Fibroblast of lung (primary cell): ENCODE measurements at regions not wholly inside any gene's neighbourhood (a gene's known extent, or its start where the extent isn't known, plus 50 kb on each side); places are given as distances from the start of the nearest gene placed in this dataset.

Experiments
- DNase-seq, 2 donors: peaks; one replicate each; pipeline versions ENCODE4 v3.0.0 to v3.0.0-alpha.2; 2010; ENCODE audit warnings: low read depth in 2 of 2
- H2AFZ ChIP-seq: 2 replicates; pipeline ENCODE4 v1.5.1; 2012; ENCODE audit warnings: low read length, control low read depth, inconsistent platforms
- H3K27ac ChIP-seq: 2 replicates; pipeline ENCODE4 v1.5.1; 2011; ENCODE audit warnings: low read length, control low read depth; ENCODE audit not compliant: insufficient read depth
- H3K27me3 ChIP-seq: 2 replicates; pipeline ENCODE4 v1.5.1; 2011; ENCODE audit warnings: mild to moderate bottlenecking, low read length; ENCODE audit not compliant: control insufficient read depth, insufficient read depth
- H3K36me3 ChIP-seq: 2 replicates; pipeline ENCODE4 v1.5.1; 2011; ENCODE audit warnings: low read length; ENCODE audit not compliant: control insufficient read depth, insufficient read depth
- H3K4me1 ChIP-seq: 2 replicates; pipeline ENCODE4 v1.5.1; 2011; ENCODE audit warnings: low read length; ENCODE audit not compliant: control insufficient read depth, insufficient read depth; ENCODE audit errors: extremely low read depth
- H3K4me2 ChIP-seq: 2 replicates; pipeline ENCODE4 v1.5.1; 2011; ENCODE audit warnings: low read length, control low read depth; ENCODE audit not compliant: insufficient read depth; ENCODE audit errors: extremely low read depth
- H3K4me3 ChIP-seq, 4 experiments: fragments of 200-600 bp in 1 of 4; sonication (generic) in 1 of 4; replicated peaks in 1 of 4; 2 replicates each; pipeline ENCODE4 v1.5.1; 2011 to 2016; ENCODE audit warnings: low read length in 4 of 4, low read depth in 3 of 4, mild to moderate bottlenecking in 3 of 4, control low read depth in 2 of 4, inconsistent platforms in 1 of 4, mixed read lengths in 1 of 4; ENCODE audit not compliant: insufficient read depth in 1 of 4; ENCODE audit errors: control extremely low read depth in 1 of 4
- H3K79me2 ChIP-seq: 2 replicates; pipeline ENCODE4 v1.5.1; 2012; ENCODE audit warnings: mild to moderate bottlenecking, low read length, inconsistent platforms; ENCODE audit not compliant: control insufficient read depth, insufficient read depth
- H3K9ac ChIP-seq: 2 replicates; pipeline ENCODE4 v1.5.1; 2011; ENCODE audit warnings: mild to moderate bottlenecking, low read length, control low read depth; ENCODE audit not compliant: insufficient read depth
- H3K9me3 ChIP-seq: 2 replicates; pipeline ENCODE4 v1.5.1; 2012; ENCODE audit warnings: low read depth, low read length; ENCODE audit not compliant: control insufficient read depth, insufficient read depth
- H4K20me1 ChIP-seq: 2 replicates; pipeline ENCODE4 v1.5.1; 2011; ENCODE audit warnings: low read length; ENCODE audit not compliant: control insufficient read depth, insufficient read depth; ENCODE audit errors: extremely low read depth
- EZH2 ChIP-seq: IDR thresholded peaks from 2 replicates; pipeline ENCODE4 v1.5.1; 2012; ENCODE audit warnings: low read length, control low read depth, mild to moderate bottlenecking; ENCODE audit errors: missing control alignments
- TF ChIP-seq, protein P1 (sequence below), 2 donors: IDR thresholded peaks in 1 of 2; conservative IDR thresholded peaks in 1 of 2; 1 replicate in 1 of 2; 2 replicates in 1 of 2; pipeline ENCODE4 v1.5.1; 2011 to 2012; ENCODE audit warnings: low read length in 2 of 2, control low read depth in 1 of 2, inconsistent platforms in 1 of 2, low read depth in 1 of 2, mild to moderate bottlenecking in 1 of 2

DNA sequence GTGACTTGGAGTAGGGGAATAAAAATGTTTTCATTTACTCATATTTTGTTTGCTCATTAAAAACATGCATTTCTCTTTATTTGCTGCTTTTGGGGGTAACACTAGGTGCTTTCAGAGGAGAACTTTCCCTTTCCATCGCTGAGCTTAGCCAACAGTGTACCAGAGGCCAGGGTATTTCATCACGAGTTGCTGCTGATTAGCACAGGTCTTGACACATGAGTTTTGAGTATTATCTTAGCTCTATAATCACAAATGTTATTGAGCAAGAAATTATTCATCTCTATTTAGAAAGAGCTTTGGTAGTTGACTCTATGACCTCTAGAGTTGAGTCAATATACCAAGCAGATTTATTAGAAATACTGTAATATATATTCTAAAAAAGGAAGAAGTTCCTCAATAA is 375.9 kb downstream of the NXPH1 start:
- Histone ChIP-seq H3K4me1 (no peaks in the 10 kb centered on the region), H4K20me1 (no peaks in the 10 kb centered on the region), H2AFZ (no peak overlapping the region), H3K9me3 (no peaks in the 10 kb centered on the region), H3K9ac (no peak overlapping the region), H3K79me2 (no peaks in the 10 kb centered on the region), H3K36me3 (no peaks in the 10 kb centered on the region), H3K27ac (no peak overlapping the region), H3K4me3 (no peak overlapping the region), H3K27me3 (no peaks in the 10 kb centered on the region), H3K4me2 (no peak overlapping the region)
- DNase-seq: no peak
- TF ChIP-seq, protein P1, sequence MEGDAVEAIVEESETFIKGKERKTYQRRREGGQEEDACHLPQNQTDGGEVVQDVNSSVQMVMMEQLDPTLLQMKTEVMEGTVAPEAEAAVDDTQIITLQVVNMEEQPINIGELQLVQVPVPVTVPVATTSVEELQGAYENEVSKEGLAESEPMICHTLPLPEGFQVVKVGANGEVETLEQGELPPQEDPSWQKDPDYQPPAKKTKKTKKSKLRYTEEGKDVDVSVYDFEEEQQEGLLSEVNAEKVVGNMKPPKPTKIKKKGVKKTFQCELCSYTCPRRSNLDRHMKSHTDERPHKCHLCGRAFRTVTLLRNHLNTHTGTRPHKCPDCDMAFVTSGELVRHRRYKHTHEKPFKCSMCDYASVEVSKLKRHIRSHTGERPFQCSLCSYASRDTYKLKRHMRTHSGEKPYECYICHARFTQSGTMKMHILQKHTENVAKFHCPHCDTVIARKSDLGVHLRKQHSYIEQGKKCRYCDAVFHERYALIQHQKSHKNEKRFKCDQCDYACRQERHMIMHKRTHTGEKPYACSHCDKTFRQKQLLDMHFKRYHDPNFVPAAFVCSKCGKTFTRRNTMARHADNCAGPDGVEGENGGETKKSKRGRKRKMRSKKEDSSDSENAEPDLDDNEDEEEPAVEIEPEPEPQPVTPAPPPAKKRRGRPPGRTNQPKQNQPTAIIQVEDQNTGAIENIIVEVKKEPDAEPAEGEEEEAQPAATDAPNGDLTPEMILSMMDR (conservative IDR thresholded peaks at IDR 0.05 in 1 of 2, IDR thresholded peaks at IDR 0.05 in 1 of 2; ENCODE audit: low read depth in 1 of 2, low read length in 2 of 2): no peak
- no peak for TF ChIP-seq EZH2

DNA sequence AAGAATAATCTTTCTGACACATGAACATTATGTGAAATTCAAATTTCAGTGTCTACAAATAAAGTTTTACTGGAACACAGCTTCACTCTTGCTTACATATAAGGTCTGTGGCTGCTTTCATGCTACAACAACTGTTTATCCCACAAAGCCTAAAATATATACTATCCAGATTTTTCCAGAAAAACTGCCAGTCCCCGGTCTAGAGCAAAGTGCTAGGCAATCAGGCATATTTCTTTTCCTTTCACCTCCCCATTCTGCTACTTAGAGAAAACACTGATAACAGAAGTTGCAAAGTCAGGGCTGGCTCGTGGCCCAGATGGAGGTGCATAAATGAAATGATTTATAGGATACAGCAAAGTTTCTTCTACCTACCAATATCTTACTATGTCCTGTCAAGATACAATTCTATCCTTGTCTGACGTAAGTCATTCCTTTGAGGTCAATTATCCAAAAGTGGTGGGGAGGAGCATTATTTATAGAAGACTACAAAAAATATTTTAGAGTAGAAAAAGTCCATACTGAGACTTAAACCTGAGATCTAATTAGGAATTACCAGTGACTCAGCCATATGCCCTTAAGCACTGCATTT is 384.1 kb downstream of the NXPH1 start:
- H3K4me1 ChIP-seq: no peaks in the 10 kb centered on the region
- H3K27me3 ChIP-seq: no peaks in the 10 kb centered on the region
- no peak overlapping the region for H3K4me2 ChIP-seq
- H3K4me3 ChIP-seq: no peak overlapping the region
- H2AFZ ChIP-seq: no peak overlapping the region
- H3K79me2 ChIP-seq: no peaks in the 10 kb centered on the region
- no peak overlapping the region for H3K27ac ChIP-seq
- no peaks in the 10 kb centered on the region for H3K9me3 ChIP-seq
- no peaks in the 10 kb centered on the region for H4K20me1 ChIP-seq
- no peak overlapping the region for H3K9ac ChIP-seq
- no peaks in the 10 kb centered on the region for H3K36me3 ChIP-seq
- no peak for DNase-seq
- TF ChIP-seq, protein P1 (conservative IDR thresholded peaks at IDR 0.05 in 1 of 2, IDR thresholded peaks at IDR 0.05 in 1 of 2; ENCODE audit: low read depth in 1 of 2, low read length in 2 of 2): no peak

DNA sequence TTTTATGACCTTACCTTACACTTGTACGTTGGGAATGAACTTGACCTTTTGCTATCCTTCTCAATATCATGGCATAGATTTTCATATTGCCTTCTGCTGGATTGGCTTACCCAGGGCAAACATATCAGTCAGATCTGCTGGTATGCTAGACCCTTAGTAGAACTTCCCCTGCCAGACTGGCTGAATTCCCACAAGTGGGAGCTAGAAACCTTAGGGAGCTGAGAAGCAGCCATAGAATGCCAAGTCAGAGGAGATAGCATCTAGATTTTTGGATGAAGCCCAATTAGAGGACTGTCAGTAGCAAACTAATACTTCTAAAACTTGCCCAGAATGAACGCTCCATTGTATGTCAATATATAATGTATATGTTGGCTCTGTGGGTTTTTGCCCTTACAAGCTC is 385.0 kb downstream of the NXPH1 start:
- no peaks in the 10 kb centered on the region for H3K79me2 ChIP-seq
- no peak overlapping the region for H3K27ac ChIP-seq
- H3K27me3 ChIP-seq: no peaks in the 10 kb centered on the region
- DNase-seq: no peak
- H3K9me3 ChIP-seq: no peaks in the 10 kb centered on the region
- H3K4me2 ChIP-seq: no peak overlapping the region
- no peaks in the 10 kb centered on the region for H3K4me1 ChIP-seq
- H3K9ac ChIP-seq: no peak overlapping the region
- H2AFZ ChIP-seq: no peak overlapping the region
- TF ChIP-seq, protein P1 (conservative IDR thresholded peaks at IDR 0.05 in 1 of 2, IDR thresholded peaks at IDR 0.05 in 1 of 2; ENCODE audit: low read depth in 1 of 2, low read length in 2 of 2): no peak
- no peak for TF ChIP-seq EZH2
- H4K20me1 ChIP-seq: no peaks in the 10 kb centered on the region
- no peak overlapping the region for H3K4me3 ChIP-seq
- no peaks in the 10 kb centered on the region for H3K36me3 ChIP-seq
